ENCODE measurements at regions not wholly inside any gene's neighbourhood (a gene's known extent, or its start where the extent isn't known, plus 50 kb on each side); places are given as distances from the start of the nearest gene placed in this dataset.

DNA sequence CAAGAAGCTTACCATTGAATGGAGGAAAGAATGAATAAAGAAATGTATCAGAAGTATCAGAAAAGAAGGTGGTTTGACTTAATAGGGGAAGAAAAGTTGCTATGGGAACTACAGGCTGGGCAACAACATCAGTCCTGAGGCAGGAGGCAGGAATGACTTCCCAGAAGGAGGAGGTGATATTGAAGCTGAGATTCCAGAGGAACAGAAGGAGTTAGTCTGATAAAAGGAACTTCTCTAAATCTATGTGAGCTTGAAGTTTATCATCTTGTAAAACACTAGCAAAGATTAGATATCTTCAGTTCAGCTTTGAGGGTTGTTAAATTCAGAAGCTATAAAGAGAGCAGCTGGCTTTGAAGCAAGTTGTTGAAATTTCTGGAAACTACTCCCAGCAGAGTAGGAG, 213.3 kb upstream of the THRB start:
- Histone ChIP-seq H3K4me1 (no peaks in the 10 kb centered on the region), H3K36me3 (replicated peaks in 1 of 2; ENCODE audit: insufficient read depth in 1 of 2, low read depth in 2 of 2) (no peaks in the 10 kb centered on the region), H3K27me3 (no peaks in the 10 kb centered on the region), H3K4me3 (no peak overlapping the region), H3K9me3 (no peaks in the 10 kb centered on the region), H3K27ac (no peak overlapping the region)
- intact Hi-C loops (cut with DNase I): no loop called here
- DNase-seq (no peak), ATAC-seq (no peak)
- no peak for TF ChIP-seq POLR2A (IDR thresholded peaks at IDR 0.05)
- TF ChIP-seq, protein P1, sequence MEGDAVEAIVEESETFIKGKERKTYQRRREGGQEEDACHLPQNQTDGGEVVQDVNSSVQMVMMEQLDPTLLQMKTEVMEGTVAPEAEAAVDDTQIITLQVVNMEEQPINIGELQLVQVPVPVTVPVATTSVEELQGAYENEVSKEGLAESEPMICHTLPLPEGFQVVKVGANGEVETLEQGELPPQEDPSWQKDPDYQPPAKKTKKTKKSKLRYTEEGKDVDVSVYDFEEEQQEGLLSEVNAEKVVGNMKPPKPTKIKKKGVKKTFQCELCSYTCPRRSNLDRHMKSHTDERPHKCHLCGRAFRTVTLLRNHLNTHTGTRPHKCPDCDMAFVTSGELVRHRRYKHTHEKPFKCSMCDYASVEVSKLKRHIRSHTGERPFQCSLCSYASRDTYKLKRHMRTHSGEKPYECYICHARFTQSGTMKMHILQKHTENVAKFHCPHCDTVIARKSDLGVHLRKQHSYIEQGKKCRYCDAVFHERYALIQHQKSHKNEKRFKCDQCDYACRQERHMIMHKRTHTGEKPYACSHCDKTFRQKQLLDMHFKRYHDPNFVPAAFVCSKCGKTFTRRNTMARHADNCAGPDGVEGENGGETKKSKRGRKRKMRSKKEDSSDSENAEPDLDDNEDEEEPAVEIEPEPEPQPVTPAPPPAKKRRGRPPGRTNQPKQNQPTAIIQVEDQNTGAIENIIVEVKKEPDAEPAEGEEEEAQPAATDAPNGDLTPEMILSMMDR (IDR thresholded peaks at IDR 0.05): no peak

DNA sequence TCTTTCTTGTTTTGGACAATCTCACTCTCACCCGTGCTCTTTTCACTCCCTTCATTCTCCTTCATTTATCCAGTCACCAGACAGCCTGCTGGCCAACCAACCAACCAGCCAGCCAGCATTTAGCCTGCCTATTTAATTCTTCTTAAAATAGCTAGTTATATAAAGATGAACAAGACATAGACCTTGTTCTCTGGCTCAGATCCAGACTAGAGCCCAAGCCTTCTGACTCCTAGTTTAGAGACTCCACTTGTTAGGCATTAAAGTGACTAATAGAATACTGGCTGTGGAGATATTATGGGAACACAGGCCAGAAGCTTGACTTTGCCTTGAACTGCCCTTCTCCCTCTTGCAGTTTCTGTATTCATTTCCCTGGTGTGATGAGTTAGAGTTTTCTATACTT, 215.3 kb upstream of the THRB start:
- Histone ChIP-seq H3K27ac (no peak overlapping the region), H3K4me1 (no peaks in the 10 kb centered on the region), H3K4me3 (no peak overlapping the region), H3K9me3 (no peaks in the 10 kb centered on the region), H3K36me3 (replicated peaks in 1 of 2; ENCODE audit: insufficient read depth in 1 of 2, low read depth in 2 of 2) (no peaks in the 10 kb centered on the region), H3K27me3 (no peaks in the 10 kb centered on the region)
- ATAC-seq: no peak
- TF ChIP-seq, protein P1 (IDR thresholded peaks at IDR 0.05): no peak
- TF ChIP-seq POLR2A (IDR thresholded peaks at IDR 0.05): no peak
- DNase-seq: no peak
- intact Hi-C loops (cut with DNase I): no loop called here
- WGBS, 2 donors: 38 to 56% methylated on average over 1 of the region's 1 CpG

DNA sequence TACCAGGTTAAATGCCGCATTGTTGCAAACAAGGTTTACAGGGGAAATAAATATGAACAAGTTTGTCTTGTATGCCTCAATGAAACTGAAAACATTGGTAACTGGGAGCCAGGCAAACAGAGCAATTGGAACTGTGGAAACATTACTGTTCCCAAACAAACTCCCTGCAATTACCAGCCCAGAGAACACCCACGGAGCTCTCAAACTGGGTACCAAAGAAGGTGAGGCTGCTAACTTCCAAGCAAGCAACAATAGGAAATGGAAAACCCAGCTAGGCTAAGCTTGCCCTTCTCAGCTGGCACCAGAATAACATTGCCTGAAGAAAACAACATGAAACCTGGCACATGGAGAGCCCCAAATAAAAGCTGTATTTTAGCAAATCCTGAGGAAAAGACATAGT, 218.9 kb upstream of the THRB start:
- no peaks in the 10 kb centered on the region for H3K9me3 ChIP-seq
- ATAC-seq: no peak
- no peak overlapping the region for H3K27ac ChIP-seq
- no peak overlapping the region for H3K4me3 ChIP-seq
- intact Hi-C loops (cut with DNase I): no loop called here
- 39 to 67% methylated on average over 2 of the region's 2 CpGs for WGBS, 2 donors
- H3K36me3 ChIP-seq (replicated peaks in 1 of 2; ENCODE audit: insufficient read depth in 1 of 2, low read depth in 2 of 2): no peaks in the 10 kb centered on the region
- TF ChIP-seq, protein P1 (IDR thresholded peaks at IDR 0.05): no peak
- TF ChIP-seq POLR2A (IDR thresholded peaks at IDR 0.05): no peak
- H3K27me3 ChIP-seq: no peaks in the 10 kb centered on the region
- no peak for DNase-seq
- no peaks in the 10 kb centered on the region for H3K4me1 ChIP-seq

DNA sequence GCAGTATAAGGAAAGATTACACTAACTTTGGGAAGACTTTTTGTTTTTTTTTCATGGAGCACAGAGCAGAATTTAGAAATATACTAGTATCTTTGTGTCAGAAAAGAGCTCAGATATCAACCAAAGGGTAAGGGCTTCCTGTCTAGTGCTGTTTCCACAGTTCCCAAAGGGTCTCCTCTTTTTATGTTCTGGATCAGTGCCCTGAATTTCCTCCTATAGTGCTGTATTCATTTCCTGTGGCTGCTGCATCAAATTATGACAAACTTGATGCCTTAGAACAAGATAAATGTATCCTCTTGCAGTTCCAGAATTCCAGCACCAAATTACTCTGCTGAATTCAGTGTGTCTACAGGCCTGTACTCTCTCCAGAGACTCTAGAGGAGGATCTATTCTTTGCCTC, 219.8 kb upstream of the THRB start:
- Histone ChIP-seq H3K27ac (no peak overlapping the region), H3K36me3 (replicated peaks in 1 of 2; ENCODE audit: insufficient read depth in 1 of 2, low read depth in 2 of 2) (no peaks in the 10 kb centered on the region), H3K4me3 (no peak overlapping the region), H3K9me3 (no peaks in the 10 kb centered on the region), H3K4me1 (no peaks in the 10 kb centered on the region), H3K27me3 (no peaks in the 10 kb centered on the region)
- DNase-seq (no peak), ATAC-seq (no peak)
- intact Hi-C loops (cut with DNase I): no loop called here
- TF ChIP-seq, protein P1 (IDR thresholded peaks at IDR 0.05): no peak
- TF ChIP-seq POLR2A (IDR thresholded peaks at IDR 0.05): no peak

DNA sequence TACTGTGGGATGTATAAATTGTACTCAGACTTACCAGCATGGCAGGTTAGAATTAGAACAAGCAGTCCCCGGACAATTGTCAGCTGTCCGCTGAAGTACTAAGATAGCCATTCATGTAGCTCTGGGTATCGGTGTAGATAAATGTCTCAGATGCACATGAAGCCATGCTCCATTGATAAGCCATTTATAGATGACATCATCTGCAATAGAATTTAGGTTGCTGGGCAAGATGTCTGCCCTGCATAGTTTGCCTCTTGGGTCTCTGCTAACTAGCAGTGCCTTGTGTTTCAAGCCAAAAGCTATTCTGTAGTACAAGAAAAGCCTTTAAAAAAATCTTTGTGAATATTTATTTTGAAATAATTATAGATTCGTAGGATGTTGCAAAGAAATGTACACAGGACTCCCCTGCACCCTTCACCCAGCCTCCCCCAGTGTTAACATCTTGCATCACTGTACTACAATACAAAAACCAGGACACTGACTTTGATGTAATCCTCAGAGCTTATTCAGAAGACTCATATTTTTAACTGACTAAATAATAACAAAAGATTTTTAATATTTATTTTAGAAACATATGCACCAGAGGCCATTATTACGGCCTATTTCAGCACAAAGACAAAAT, 220.6 kb upstream of the THRB start:
- Histone ChIP-seq H3K36me3 (replicated peaks in 1 of 2; ENCODE audit: insufficient read depth in 1 of 2, low read depth in 2 of 2) (no peaks in the 10 kb centered on the region), H3K27ac (no peak overlapping the region), H3K9me3 (no peaks in the 10 kb centered on the region), H3K27me3 (no peaks in the 10 kb centered on the region), H3K4me3 (no peak overlapping the region), H3K4me1 (no peaks in the 10 kb centered on the region)
- intact Hi-C loops (cut with DNase I): no loop called here
- TF ChIP-seq, protein P1 (IDR thresholded peaks at IDR 0.05): no peak
- no peak for TF ChIP-seq POLR2A (IDR thresholded peaks at IDR 0.05)
- WGBS, 2 donors: 62 to 70% methylated on average over 5 of the region's 5 CpGs
- no peak for DNase-seq
- ATAC-seq: no peak
